ENCODE measurements at regions not wholly inside any gene's neighbourhood (a gene's known extent, or its start where the extent isn't known, plus 50 kb on each side); places are given as distances from the start of the nearest gene placed in this dataset.
"Not testable (repeated sequence)": the region's sequence is repeated elsewhere in the genome, so short reads cannot be mapped to it uniquely, and the experiment has no call there.

DNA sequence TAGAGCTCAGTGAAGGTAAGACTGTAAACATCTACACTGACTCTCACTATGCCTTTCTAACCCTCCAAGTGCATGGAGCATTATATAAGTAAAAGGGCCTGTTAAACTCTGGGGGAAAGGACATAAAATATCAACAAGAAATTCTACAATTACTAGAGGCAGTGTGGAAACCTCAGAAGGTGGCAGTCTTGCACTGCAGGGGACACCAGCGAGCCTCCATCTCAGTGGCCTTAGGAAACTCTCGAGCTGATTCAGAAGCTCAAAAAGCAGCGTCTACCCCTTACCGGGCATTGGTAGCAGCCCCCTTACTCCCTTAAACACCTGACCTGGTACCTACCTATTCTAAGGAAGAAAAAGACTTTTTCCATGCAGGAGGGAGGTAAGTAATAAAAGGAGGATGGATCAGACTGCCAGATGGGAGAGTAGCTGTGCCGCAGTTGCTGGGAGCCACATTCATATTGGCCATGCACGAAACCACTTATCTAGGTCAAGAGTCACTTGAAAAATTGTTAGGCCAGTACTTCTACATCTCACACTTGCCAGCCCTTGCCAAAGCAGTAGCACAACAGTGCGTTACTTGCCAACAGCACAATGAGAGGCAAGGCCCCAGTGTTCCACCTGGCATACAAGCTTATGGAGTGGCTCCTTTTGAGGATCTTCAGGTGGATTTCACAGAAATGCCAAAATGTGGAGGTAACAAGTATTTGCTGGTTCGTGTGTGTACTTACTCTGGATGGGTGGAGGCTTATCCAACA is 258.8 kb upstream of the PRKX start:
- DNase-seq (ENCODE audit: low read depth in 3 of 3, low spot score in 2 of 3): not testable (repeated sequence)

DNA sequence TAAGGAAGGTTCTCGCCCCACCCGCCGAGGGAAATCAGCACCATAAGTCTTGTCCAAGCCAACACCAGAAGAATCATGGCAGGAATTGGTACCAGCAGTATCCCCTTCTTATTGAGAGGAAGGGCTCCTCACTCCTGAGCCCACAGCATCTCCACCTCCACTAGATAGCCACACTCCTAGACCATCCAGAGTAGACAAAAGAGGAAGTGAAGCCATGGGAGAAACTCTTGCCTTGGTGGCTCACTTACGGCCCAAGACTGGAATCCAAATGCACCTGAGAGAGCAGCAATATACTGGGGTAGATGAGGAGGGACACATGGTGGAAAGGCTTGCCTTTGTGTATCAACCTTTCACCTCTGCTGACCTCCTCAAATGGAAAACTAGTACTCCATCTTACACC is 255.3 kb upstream of the PRKX start:
- no peak for DNase-seq (ENCODE audit: low read depth in 3 of 3, low spot score in 2 of 3)

DNA sequence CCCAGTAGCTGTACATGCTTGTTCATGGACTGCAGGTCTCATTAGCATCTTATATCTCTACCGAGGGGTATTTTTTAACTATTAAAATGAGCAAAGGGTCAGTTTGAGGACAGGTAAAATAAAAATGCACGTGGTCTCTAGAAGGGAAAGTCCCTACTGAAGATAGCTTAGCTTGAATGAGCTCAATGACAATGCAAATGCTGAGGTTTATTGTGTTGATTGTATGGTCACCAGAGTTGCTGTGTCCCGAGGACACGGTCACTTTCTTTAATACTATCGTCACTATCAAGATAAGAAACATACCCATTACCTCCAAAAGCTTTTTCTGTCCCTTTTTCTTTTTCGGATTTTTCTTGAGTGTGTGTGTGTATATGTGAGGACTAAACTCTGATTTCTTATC is 250.5 kb upstream of the PRKX start:
- DNase-seq (ENCODE audit: low read depth in 3 of 3, low spot score in 2 of 3): no peak

DNA sequence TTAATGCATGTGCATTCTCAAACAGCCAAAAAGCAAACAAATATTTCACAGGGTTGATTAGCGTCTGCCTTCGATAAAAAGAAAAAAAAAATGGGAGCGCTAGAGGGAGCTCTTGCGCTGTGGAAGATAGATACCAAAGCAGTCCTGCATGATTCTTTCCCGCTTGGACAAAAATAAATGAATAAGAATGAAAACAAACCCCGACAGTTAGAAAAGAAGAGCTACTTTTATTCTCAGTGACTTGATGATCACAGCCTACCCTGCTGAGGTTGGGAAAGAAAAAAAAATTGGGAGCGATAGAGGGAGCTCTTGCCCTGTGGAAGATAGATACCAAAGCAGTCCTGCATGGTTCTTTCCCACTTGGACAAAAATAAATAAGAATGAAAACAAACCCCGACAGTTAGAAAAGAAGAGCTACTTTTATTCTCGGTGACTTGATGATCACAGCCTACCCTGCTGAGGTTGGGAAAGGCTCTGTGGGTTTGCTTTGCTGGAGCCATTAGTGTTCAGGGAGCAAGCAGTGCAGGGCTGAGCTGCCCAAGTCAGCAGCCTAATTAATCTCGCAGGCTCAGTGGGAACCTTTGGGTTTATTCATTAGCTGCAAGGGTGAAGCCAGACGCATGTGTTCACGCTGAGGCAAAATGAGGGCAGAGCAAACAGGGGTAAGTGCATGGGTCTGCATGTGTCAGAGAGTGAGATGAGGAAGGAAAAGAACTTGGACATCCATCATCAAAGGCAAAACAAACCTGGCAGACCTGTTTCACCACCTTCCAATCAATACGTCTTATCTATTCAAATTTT is 249.3 kb upstream of the PRKX start:
- no peak for DNase-seq (ENCODE audit: low read depth in 3 of 3, low spot score in 2 of 3)

DNA sequence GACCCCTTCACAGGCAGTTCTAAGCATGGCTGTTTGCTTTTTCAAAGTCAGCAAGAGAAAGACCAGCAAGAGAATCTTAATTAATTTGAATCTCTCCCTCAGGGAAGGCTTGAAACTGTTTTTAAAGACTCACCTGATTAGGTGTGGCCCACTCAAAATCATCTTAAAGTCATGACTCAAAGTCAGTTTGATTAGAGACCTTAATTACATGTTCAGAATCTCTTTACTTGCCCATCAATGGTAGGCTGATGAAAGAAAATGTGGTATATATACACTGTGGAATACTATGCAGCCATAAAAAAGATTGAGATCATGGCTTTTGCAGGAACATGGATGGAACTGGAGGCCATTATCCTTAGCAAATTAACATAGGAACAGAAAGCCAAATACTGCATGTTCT is 247.5 kb upstream of the PRKX start:
- DNase-seq (ENCODE audit: low read depth in 3 of 3, low spot score in 2 of 3): no peak

DNA sequence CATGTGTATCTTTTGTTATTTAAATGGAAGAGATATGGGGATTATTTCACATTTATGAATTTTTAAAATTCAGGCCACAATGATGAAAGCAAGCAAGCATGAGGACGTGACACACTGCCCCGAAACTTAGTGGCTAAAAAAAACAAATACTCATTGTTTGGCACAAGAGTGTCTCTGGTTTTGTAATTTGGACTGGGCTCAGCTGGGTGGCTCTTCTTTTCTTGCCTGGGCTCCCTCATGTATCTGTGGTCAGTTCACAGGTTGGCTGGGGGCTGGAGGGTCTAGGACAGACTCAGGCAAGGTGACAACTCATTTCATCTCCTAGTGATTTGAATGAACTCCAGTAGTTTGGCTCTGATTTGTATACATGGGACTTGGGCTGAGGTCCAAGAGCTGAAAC is 238.4 kb upstream of the PRKX start:
- DNase-seq (ENCODE audit: low read depth in 3 of 3, low spot score in 2 of 3): no peak

DNA sequence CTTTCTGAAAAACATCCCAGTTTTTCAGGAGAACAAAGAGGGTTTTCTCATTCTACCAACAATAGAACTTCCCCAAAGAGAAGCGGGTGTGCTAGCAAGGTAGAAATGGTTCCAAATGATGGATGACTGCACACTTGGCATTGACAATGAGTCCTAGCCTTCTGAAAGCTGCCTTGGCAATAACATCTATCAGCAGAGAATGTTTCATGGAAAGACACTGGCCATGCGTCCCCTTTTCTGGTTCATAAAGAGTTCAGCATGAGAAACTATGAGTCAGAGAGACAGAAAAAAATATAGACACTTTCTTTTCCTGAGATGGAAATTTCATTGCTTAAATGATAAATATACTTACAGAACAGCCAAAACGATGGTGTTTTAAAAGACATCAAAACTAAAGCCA is 236.9 kb upstream of the PRKX start:
- DNase-seq (ENCODE audit: low read depth in 3 of 3, low spot score in 2 of 3): no peak

DNA sequence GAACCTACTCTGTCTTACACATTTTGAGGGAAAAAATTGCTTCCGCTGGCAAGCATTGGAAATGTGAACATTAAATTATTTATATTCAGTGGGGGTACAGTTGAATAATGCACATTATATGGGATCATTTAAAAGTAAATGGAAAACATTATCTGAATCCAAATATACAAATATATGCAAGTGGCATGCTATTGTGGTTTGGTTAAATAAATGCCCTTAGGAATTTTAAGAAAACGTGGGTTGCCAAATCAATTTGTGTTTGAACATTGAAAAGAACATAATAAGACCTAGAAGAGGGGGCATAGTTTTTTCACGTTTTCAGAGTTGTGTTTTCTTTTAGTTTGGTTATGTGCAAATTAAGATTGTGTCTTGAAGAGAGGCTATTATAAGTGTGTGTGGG is 230.5 kb upstream of the PRKX start:
- DNase-seq (ENCODE audit: low read depth in 3 of 3, low spot score in 2 of 3): no peak

DNA sequence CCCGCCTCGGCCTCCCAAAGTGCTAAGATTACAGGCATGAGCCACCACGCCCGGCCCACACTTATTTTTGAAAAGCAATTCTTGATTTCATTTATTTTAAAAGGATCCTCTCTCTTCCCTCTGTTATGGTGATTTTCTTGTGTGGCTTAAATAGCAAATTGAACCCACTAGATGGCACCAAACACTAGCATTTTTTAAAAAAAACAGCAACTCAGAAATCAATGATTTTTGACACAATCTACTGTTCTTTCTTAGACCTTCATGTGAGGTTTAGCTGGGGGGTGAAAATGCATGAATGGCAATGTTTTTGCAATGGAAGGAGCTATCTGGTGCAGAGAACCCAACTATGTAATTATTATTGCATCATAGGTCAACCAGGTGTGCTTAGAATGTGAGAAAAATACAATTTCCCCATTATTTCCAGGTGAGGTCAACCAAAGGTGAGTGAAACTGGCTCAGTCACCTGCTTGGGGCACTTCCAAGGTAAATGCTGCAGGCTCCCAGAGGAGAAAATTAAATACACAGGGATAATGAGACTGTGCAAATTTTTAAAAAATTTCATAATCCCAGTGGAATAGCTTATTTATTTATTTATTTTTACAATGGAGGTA is 226.7 kb upstream of the PRKX start:
- no peak for DNase-seq (ENCODE audit: low read depth in 3 of 3, low spot score in 2 of 3)

DNA sequence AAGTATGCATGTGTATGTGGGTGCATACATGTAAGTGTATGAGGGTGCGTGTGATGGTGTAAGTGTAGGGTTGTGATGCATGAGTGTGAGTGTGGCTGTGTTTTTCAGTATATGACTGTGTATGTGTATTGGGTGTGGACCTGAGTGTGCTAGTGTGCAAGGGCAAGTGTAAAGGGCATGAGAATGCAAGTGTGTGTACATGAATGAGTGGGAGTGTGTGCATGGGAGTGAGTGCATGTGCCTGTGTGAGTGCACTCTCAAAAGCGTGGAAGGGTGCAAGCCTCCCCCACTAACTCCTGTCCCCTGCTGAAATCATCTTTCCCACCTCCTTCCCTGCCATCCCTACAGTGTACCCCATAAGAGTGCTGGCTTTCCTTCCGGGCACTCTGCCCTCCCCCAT is 225.1 kb upstream of the PRKX start:
- no peak for DNase-seq (ENCODE audit: low read depth in 3 of 3, low spot score in 2 of 3)

DNA sequence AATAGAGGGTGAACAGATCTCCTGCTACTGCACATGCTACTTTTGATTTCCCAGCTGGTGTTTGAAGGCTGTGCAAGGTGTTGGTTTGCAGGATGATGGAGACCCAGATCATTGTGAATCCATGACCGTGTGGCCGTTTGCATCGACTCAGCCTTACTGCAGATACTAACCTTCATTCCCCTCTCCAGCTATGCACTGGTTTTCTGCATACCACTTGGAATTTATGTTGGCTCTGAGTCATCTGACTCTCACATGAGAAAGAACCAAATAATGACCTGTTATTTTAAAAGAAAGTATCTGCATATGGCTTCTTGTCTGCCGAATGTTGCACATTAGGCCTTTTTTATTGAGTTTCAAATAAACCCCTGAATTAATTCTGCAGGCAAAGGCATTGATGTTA is 221.7 kb upstream of the PRKX start:
- not testable (repeated sequence) for DNase-seq (ENCODE audit: low read depth in 3 of 3, low spot score in 2 of 3)

DNA sequence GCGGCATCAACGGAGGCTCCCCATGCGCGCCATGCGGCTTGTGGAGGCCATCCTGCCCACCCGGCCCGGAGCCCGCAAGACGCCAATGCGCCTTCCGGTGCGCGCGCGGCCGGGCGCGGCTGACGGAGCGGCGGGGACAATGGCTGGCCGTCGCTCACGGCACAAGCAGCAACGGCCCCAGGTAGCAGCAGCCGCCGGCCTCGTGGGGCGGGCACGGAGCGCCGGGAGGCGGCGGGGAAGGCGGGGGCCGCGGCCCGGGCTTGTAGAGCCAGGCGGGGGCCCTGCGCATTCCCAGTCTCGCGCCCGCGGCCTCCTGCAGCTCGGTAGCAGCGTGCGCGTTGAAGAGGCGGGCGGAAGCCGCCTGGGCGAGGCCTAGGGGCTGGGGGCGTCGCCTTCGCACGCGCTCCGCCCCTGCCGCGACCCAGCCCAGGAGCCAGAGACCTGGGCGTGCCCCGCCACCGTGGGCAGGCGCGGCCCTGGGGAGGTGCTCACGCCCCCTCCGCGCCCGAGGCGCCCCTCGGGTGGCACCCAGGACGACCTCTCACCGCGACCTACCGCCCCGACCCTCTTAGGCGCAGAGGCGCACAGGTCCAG is 207.1 kb upstream of the PRKX start:
- DNase-seq (ENCODE audit: low read depth in 3 of 3, low spot score in 2 of 3): not testable (repeated sequence)

DNA sequence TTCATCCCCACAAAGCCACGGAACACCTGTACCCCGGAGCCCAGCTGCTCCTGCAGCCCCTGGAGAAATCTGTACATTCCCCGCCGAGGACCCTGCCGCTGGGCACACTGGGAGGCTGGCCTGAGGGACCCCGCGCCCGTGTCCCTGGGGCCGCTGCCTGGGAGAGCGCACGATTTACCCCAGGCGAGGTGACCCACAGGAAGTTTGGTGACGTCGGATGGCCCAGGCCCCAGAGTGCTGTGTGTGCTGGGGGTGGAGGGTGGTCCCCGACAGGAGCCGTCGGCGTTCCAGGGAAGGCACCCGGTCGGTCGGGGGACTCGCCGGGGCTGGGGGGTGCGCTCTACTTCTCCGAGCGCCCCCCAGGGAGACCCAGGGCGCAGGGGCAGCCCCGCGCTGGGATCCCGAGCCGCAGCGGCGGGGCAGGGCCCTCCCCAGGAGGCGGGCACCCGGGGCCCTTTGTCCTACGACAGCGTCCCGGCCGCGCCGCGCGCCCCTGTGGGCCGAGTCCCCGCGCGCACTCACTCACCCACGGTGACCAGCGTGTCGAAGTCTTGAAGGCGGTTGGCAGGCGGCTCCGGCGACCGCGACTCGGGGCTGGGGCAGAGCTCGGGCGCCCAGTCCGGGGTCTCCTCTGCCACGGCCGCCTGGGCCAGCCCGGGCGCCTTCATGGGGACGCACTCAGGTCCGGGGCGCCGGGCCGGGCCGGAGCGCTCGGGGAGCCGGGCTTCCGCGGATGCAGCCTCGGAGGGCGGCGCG is 206.4 kb upstream of the PRKX start:
- not testable (repeated sequence) for DNase-seq (ENCODE audit: low read depth in 3 of 3, low spot score in 2 of 3)

DNA sequence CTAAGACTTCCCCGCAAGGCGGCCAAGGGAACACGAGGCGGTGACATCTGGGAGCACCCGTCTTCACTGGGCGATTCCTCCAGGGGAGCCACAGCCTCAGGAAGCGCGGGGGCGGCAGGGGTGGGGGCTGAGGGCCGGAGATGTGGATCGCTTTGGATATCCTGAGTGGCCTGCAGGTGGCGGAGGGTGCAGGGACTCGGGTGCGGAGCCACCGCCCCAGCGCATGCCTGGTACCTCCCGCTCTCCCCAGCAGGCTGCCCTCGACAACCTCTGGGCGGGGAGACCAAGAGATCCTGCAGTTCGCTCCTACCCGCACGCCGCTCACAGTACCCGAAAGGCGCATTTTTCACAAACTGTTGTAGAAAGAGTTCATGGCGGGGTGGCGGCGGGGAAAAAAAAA is 201.4 kb upstream of the PRKX start:
- not testable (repeated sequence) for DNase-seq (ENCODE audit: low read depth in 3 of 3, low spot score in 2 of 3)

DNA sequence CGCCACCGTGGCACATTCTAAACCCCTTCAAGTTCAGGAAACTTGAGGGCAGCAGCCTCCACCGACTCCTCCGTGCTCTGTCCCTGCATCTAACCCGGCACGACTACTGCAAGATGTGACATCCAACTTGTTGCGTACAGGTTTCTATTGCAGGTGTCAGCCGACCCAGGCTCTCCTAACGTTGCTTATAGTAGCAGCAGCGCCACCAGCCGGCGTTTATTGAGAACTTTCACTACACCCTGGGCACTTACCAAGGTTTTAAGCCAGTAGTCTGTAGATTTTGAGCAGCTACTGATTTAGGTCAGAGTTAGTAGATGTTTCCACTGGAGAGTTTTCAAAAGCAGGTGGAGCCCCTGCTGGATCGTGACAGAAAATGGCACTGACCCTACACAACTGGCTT is 200.6 kb upstream of the PRKX start:
- not testable (repeated sequence) for DNase-seq (ENCODE audit: low read depth in 3 of 3, low spot score in 2 of 3)

DNA sequence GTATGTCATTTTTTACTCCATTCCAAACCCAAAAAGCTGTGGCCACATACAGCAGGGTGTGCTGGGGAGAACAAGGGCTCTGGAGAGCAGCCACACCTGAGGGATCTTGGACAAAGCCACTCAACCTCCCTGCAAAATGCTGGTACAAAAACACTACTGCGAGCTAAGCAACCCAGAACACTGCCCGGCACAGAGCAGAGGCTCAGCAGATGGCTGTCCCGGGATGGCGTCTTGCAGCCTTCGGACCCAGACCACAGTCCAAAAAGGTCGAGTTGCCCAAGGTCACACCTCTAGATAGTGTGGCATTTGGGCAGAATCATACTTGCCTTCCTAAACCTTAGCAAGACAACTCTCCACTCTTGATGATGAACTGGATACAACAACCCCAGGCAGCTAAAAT is 197.6 kb upstream of the PRKX start:
- DNase-seq (ENCODE audit: low read depth in 3 of 3, low spot score in 2 of 3): not testable (repeated sequence)

DNA sequence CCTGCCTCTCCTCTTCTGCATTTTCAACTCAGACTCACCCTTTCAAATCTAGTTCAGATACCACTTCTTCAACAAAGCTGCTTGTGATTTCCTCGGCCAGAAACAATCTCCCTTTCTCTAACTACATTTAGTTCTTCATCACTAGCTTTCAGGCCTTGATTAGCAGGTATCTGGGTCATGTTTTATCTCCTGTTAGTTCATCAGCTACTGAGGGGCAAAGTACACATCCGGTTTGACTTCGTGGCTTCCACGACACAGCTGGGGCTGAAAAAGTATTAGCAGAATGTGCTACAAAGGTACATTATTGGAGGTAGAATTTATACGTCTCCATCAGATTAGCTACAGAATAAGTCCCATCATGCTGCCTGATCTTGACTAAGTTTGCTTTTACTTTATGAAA is 197.2 kb upstream of the PRKX start:
- DNase-seq (ENCODE audit: low read depth in 3 of 3, low spot score in 2 of 3): not testable (repeated sequence)

DNA sequence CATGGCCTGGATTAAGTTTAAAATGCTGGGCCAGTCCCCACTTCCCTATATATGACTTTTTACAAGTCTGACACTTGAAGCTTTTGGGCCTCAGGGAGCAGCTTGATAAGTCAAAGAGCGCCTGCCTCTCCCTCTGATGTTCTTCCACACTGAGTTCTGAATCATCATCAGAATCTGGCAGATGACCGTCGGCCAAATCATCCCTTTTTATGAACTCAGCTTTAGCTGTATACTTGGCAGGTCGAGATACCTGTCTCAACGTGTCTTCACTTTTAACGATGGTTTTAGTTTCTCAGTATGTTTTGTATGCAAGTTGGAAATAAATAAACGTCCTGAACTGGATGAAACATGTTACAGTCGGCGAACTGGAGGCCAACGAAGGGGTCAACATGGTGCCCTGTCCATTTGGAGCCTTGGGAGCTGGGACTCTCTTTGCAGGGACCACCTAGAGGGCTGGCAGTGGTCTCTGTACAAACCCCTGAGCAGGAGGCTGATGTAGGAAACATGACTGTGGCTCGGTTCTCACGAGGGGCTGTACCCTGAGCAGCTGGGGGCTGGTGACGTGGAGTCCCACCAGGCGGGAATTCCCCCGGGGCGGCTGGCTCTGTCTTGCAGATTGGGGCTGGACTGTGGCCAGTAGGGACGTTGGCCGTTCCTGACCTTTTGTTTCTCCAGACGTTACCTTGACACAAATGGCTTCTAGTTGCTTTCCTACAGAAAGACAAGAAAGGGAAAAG is 192.2 kb upstream of the PRKX start:
- not testable (repeated sequence) for DNase-seq (ENCODE audit: low read depth in 3 of 3, low spot score in 2 of 3)

DNA sequence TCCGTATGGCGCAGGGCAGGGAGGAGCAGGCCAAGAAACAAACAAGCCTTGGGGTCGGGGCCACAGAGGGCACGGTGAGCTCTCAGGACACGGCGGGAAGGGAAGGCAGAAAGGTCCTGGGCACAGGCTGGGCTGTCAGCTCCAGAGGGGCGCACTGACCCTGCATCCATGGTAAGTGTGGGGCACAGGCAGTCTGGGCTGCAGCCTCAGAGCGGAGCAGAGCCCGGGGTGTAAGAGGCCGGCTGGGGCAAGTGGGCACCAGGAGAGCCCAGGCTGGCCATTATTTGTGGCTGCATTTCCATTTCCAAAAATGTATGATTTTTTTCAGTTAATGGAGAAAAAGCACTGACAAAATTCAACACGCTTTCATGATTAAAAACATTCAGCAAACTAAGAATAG is 188.8 kb upstream of the PRKX start:
- DNase-seq (ENCODE audit: low read depth in 3 of 3, low spot score in 2 of 3): not testable (repeated sequence)

DNA sequence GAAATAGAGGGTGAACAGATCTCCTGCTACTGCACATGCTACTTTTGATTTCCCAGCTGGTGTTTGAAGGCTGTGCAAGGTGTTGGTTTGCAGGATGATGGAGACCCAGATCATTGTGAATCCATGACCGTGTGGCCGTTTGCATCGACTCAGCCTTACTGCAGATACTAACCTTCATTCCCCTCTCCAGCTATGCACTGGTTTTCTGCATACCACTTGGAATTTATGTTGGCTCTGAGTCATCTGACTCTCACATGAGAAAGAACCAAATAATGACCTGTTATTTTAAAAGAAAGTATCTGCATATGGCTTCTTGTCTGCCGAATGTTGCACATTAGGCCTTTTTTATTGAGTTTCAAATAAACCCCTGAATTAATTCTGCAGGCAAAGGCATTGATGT is 183.3 kb upstream of the PRKX start:
- not testable (repeated sequence) for DNase-seq (ENCODE audit: low read depth in 3 of 3, low spot score in 2 of 3)

Measured in right renal cortex interstitium (tissue), 3 donors.